GM12878 (cell line): ENCODE measurements at regions not wholly inside any gene's neighbourhood (a gene's known extent, or its start where the extent isn't known, plus 50 kb on each side); places are given as distances from the start of the nearest gene placed in this dataset.

ENCODE experiments used
- ASH2L ChIP-seq: fragments of 300-600, 200-600 bp; sonication (generic); IDR thresholded peaks from 2 replicates; pipeline ENCODE4 v1.6.1; 2017; ENCODE audit warnings: low read depth, mild to moderate bottlenecking, borderline replicate concordance
- CHD4 ChIP-seq: fragments of 200-600 bp; sonication (generic); IDR thresholded peaks from 2 replicates; pipeline ENCODE4 v1.6.1; 2016; ENCODE audit warnings: mild to moderate bottlenecking
- IKZF2 ChIP-seq, 2 experiments: fragments of 450-650 bp; IDR thresholded peaks; 2 replicates each; pipeline ENCODE4 v1.6.1; 2017; ENCODE audit warnings: mild to moderate bottlenecking in 2 of 2, moderate library complexity in 2 of 2
- JUNB ChIP-seq: IDR thresholded peaks from 2 replicates; pipeline ENCODE4 v1.6.1; 2016; ENCODE audit warnings: antibody characterized with exemption, mild to moderate bottlenecking
- RB1 ChIP-seq: fragments of 450-650 bp; formaldehyde crosslinking; IDR thresholded peaks from 2 replicates; pipeline ENCODE4 v1.6.1; 2017; ENCODE audit warnings: mild to moderate bottlenecking, borderline replicate concordance
- TAF1 ChIP-seq: IDR thresholded peaks from 2 replicates; pipeline ENCODE4 v1.6.1; 2011; ENCODE audit warnings: mild to moderate bottlenecking, low read depth, low read length, borderline replicate concordance
- USF1 ChIP-seq: IDR thresholded peaks from 2 replicates; pipeline ENCODE4 v1.6.1; 2011; ENCODE audit warnings: borderline replicate concordance, low read depth, mild to moderate bottlenecking, moderate library complexity, mixed read lengths, low read length; ENCODE audit not compliant: insufficient read depth; ENCODE audit errors: extremely low read length
- ZBTB4 ChIP-seq: fragments of 450-650 bp; formaldehyde crosslinking; IDR thresholded peaks from 2 replicates; pipeline ENCODE4 v1.4.0; 2022; ENCODE audit warnings: mild to moderate bottlenecking, moderate library complexity
- ZNF687 ChIP-seq: fragments of 450-650 bp; IDR thresholded peaks from 2 replicates; pipeline ENCODE4 v1.6.1; 2017; ENCODE audit warnings: mild to moderate bottlenecking, moderate library complexity

GRCh38 chr14:55760789-55761566 lies 181.0 kb downstream of the KTN1 start (continued):
- no peak for TF ChIP-seq ZNF687
- no peak for TF ChIP-seq TAF1
- no peak for TF ChIP-seq IKZF2 (IDR thresholded peaks at IDR 0.05)
- no peak for TF ChIP-seq CHD4
- TF ChIP-seq JUNB = no peak
- no peak for TF ChIP-seq ZBTB4 (CRISPR knock-in tag)
- no peak for TF ChIP-seq ASH2L
- TF ChIP-seq USF1 = no peak
- no peak for TF ChIP-seq RB1
